Lung (tissue), 11 donors: ENCODE measurements at regions not wholly inside any gene's neighbourhood (a gene's known extent, or its start where the extent isn't known, plus 50 kb on each side); places are given as distances from the start of the nearest gene placed in this dataset.

ENCODE experiments used
- ATAC-seq: fragments of 200-7000 bp; cut with Tn5 transposase; one replicate; pipeline ENCODE4 v1.9.1; 2020; ENCODE audit warnings: moderate number of reproducible peaks; ENCODE audit not compliant: insufficient read depth, low FRiP score
- DNase-seq, 3 donors: peaks; one replicate each; pipeline ENCODE4 v3.0.0-alpha.2; 2013 to 2017
- H3K27ac ChIP-seq, 2 donors: one replicate each; pipeline ENCODE4 v1.5.1; 2013; ENCODE audit warnings: mild to moderate bottlenecking in 2 of 2, moderate library complexity in 2 of 2, control low read depth in 1 of 2, inconsistent platforms in 1 of 2, low read depth in 1 of 2, low read length in 1 of 2
- H3K27me3 ChIP-seq, 3 donors: one replicate each; pipeline ENCODE4 v1.5.1; 2013; ENCODE audit warnings: low read length in 2 of 3; ENCODE audit not compliant: control insufficient read depth in 3 of 3, insufficient read depth in 3 of 3
- H3K36me3 ChIP-seq, 4 donors: one replicate each; pipeline ENCODE4 v1.5.1; 2013; ENCODE audit warnings: low read length in 4 of 4, mild to moderate bottlenecking in 1 of 4, moderate library complexity in 1 of 4; ENCODE audit not compliant: control insufficient read depth in 4 of 4, insufficient read depth in 4 of 4
- H3K4me1 ChIP-seq, 5 donors: one replicate each; pipeline ENCODE4 v1.5.1; 2013; ENCODE audit warnings: low read length in 5 of 5, mild to moderate bottlenecking in 2 of 5, moderate library complexity in 1 of 5; ENCODE audit not compliant: control insufficient read depth in 5 of 5, insufficient read depth in 5 of 5
- H3K4me3 ChIP-seq: one replicate; pipeline ENCODE4 v1.5.1; 2013; ENCODE audit warnings: mild to moderate bottlenecking, control low read depth, moderate library complexity
- H3K9ac ChIP-seq, 2 donors: one replicate each; pipeline ENCODE4 v1.5.1; 2013; ENCODE audit warnings: low read length in 2 of 2, control low read depth in 1 of 2; ENCODE audit not compliant: insufficient read depth in 1 of 2
- H3K9me3 ChIP-seq, 4 donors: one replicate each; pipeline ENCODE4 v1.5.1; 2013; ENCODE audit warnings: low read length in 3 of 4, mild to moderate bottlenecking in 1 of 4, moderate library complexity in 1 of 4; ENCODE audit not compliant: control insufficient read depth in 4 of 4, insufficient read depth in 3 of 4
- WGBS, 2 donors: extraction: QIAGEN DNeasy Blood & Tissue Kit; methylation state at CpG; one replicate each; pipeline ENCODE4 v1.1.7; 2013; 5-methylcytosine and 5-hydroxymethylcytosine counted together
- TF ChIP-seq, protein P1 (sequence below): IDR thresholded peaks from 2 replicates; pipeline ENCODE4 v1.5.1; 2012; ENCODE audit warnings: mild to moderate bottlenecking; ENCODE audit errors: control extremely low read depth, extremely low read depth
- donor health status: control.
- donor health status: control.
- donor health status: Bipolar disorder and iron deficiency.
- donor health status: healthy.
- donor health status: DM: yes; HTN: yes; CAD: no.

DNA sequence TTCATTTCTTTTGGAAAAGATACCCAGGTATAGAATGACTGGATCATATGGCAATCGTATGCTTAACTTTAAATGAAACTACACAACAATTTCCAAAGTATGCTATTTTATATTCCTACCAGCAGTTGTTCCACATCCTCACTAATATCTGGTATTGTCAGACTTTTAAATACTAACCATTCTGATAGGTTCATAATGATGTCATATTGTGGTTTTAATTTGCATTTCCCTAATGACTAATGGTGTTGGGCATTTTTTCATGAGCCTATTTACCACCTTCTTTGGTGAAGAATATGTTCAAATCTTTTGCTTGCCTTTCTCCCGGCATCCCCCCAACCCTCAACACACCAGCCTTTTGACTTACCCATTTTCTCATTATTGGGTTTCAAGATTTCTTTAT is 96.2 kb upstream of the HMGN3 start:
- Histone ChIP-seq H3K9me3 (no peaks in the 10 kb centered on the region), H3K27me3 (no peaks in the 10 kb centered on the region), H3K4me3 (no peak overlapping the region), H3K27ac (no peak overlapping the region), H3K4me1 (peaks cover 0 to 5% (median 1%) of the 10 kb centered on the region in 5 donors), H3K36me3 (no peaks in the 10 kb centered on the region), H3K9ac (no peak overlapping the region)
- WGBS, 2 donors, result 87 to 93% methylated on average over 2 of the region's 2 CpGs
- TF ChIP-seq, protein P1, sequence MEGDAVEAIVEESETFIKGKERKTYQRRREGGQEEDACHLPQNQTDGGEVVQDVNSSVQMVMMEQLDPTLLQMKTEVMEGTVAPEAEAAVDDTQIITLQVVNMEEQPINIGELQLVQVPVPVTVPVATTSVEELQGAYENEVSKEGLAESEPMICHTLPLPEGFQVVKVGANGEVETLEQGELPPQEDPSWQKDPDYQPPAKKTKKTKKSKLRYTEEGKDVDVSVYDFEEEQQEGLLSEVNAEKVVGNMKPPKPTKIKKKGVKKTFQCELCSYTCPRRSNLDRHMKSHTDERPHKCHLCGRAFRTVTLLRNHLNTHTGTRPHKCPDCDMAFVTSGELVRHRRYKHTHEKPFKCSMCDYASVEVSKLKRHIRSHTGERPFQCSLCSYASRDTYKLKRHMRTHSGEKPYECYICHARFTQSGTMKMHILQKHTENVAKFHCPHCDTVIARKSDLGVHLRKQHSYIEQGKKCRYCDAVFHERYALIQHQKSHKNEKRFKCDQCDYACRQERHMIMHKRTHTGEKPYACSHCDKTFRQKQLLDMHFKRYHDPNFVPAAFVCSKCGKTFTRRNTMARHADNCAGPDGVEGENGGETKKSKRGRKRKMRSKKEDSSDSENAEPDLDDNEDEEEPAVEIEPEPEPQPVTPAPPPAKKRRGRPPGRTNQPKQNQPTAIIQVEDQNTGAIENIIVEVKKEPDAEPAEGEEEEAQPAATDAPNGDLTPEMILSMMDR, result no peak
- ATAC-seq (no peak), DNase-seq (no peak)

DNA sequence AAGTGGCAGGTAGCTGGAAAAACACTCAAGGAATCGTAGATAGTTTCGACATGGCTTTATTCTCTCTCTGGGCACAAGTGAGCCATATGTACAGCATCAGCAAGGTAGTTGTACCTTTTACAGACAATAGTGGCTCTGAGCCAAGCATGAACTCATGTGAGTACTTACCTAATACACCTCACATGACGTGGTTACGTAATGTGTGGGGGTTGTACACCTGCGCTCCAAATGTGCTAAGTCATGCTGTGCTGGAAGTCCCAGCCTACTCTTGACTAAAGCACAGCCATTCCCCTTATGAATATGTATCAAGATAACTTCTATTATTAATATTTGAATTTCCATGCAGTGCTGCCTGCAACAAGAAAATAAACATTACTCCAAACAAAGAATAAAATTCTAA is 78.8 kb upstream of the HMGN3 start:
- Histone ChIP-seq H3K9ac (no peak overlapping the region), H3K27ac (no peak overlapping the region)
- WGBS, 2 donors, result 70 to 83% methylated on average over 5 of the region's 5 CpGs

DNA sequence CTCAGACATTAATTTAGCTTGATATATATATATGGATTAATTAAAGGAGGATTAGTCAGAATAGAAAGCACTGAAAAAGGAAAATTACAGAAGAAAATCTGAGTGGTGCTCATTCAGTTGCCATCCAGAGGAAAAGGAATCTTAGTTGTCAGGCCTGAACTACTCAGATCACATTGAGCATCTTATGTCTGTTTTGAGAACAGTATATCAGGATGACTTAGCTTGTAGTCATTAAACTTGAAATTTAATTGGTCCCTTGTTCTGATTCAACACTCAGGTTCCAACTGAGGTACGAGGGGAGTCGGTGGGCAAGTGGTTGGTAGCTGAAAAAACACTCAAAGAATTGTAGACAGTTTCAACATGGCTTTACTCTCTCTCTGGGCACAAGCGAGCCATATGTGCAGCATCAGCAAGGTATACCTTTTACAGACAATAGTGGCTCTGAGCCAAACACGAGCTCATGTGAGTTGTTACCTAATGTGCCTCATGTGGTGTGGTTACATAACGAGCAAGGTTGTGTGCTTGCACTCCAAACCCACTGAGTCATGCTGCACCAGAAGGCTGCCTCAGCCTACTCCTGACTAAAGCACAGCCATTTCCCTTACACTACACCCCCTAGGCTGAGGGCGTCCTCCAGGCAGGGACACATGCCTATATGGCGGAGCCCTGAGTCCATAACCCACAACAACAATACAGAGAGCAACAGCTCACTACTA is 73.0 kb upstream of the HMGN3 start:
- Histone ChIP-seq H3K9me3 (peaks cover 0 to 5% (median 0%) of the 10 kb centered on the region in 4 donors), H3K4me1 (no peaks in the 10 kb centered on the region), H3K27me3 (no peaks in the 10 kb centered on the region), H3K4me3 (no peak overlapping the region), H3K9ac (no peak overlapping the region), H3K27ac (no peak overlapping the region), H3K36me3 (no peaks in the 10 kb centered on the region)
- ATAC-seq, result no peak
- DNase-seq, result no peak
- TF ChIP-seq, protein P1, result no peak
- WGBS, 2 donors, result 82 to 89% methylated on average over 7 of the region's 7 CpGs

More for the DNA sequence above, 78.8 kb upstream of the HMGN3 start:
- no peaks in the 10 kb centered on the region for H3K27me3 ChIP-seq
- TF ChIP-seq, protein P1, result no peak
- no peak overlapping the region for H3K4me3 ChIP-seq
- ATAC-seq (no peak), DNase-seq (no peak)
- no peaks in the 10 kb centered on the region for H3K4me1 ChIP-seq
- peaks cover 0 to 2% (median 0%) of the 10 kb centered on the region in 4 donors for H3K9me3 ChIP-seq
- H3K36me3 ChIP-seq, result no peaks in the 10 kb centered on the region

DNA sequence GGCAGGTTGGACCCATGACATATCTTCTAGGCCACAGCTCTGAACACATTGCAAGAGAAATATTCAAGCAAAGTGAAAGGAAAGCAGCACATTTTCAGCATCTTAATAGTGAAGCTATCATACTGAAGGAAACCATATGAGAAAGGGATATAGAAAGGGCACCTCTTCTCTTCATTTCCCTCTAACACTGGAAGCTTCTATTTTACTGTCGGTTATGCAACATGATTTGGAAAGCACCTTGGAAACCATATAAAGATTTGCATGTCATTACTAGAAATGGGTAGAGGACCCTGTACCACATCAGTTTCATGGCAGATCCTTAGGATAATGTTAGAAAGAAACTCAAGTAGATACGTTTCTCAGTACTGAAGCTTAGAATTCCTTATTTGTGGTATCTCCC is 70.5 kb upstream of the HMGN3 start:
- no peaks in the 10 kb centered on the region for H3K4me1 ChIP-seq
- no peak overlapping the region for H3K4me3 ChIP-seq
- H3K36me3 ChIP-seq, result no peaks in the 10 kb centered on the region
- no peaks in the 10 kb centered on the region for H3K27me3 ChIP-seq
- ATAC-seq (no peak), DNase-seq (no peak)
- H3K27ac ChIP-seq, result no peak overlapping the region
- no peak overlapping the region for H3K9ac ChIP-seq
- TF ChIP-seq, protein P1, result no peak
- H3K9me3 ChIP-seq, result peaks cover 0 to 3% (median 0%) of the 10 kb centered on the region in 4 donors
- 70 to 90% methylated on average over 2 of the region's 2 CpGs for WGBS, 2 donors
